KBM-7 (cell line): ENCODE measurements at regions not wholly inside any gene's neighbourhood (a gene's known extent, or its start where the extent isn't known, plus 50 kb on each side); places are given as distances from the start of the nearest gene placed in this dataset.

Experiments
- DNase-seq: peaks from one replicate; pipeline ENCODE4 v3.0.0-alpha.2; 2015
- in situ Hi-C: fragments of 300-500 bp; cut with MboI; formaldehyde crosslinking; loops from 2 replicates; pipeline ENCODE4 v1.14.3; 2020; ENCODE audit warnings: low sequenced_read_pairs, low pct_unique_long_range_greater_than_20kb, mixed read lengths

DNA sequence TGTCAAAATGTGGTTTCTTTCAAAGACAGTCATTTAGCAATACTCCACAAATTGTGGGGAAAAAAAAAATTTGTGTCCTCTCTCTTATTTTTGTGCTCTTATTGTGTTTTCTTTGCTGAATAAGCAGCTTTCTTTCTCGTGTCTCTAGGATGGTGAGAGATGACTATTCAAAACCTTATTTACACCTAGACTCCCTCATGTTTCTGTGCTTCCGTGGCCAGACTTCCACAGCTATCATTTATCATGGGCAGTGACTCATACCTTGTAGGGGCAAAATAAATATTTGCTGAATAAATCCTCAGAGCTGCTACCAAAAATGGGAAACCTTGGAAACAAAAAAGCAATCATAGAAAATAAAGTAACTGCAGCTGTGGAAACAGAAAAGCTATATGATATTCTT is 204.9 kb upstream of the MIR17HG start:
- in situ Hi-C loops = no loop called here
- DNase-seq = no peak

DNA sequence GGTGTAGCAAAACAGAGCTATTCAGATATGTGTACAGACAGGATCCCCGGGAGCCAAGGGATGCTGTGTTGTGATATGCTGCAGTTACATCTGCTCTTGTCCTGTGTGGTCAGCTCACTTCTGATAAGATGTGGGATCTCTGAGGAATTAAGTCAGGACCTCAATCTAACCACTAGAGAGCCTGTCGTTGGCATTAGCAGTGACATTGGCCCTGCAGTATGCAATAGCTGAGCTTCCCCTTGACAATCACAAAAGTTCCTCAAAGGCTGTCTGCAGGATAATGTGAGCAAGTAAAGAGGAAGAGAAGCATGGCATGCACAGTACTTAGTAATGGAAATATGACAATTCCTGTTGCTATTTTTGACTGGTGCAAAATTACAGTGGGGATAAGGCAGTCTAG is 203.4 kb upstream of the MIR17HG start:
- in situ Hi-C loops = no loop called here
- peak; percentile 81 for DNase-seq

DNA sequence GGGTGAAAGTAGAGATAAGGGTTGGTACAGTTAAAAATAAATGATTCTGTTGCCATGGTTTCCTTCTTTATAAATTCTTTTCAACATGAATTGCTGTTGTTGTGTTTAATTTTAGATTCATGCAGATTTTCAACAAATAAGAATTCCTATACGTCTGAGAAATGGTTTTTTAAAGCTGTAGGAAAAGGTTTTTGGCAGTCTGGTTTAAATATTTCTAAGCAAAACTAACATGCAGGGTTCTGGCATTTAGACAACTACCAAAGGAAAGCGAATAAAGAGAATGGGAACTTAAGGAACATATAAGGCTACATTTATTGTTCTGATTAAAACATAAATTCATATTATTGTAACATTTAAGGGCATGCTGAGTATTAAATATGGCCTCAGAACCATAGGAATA is 203.0 kb upstream of the MIR17HG start:
- in situ Hi-C loops = no loop called here
- no peak for DNase-seq

DNA sequence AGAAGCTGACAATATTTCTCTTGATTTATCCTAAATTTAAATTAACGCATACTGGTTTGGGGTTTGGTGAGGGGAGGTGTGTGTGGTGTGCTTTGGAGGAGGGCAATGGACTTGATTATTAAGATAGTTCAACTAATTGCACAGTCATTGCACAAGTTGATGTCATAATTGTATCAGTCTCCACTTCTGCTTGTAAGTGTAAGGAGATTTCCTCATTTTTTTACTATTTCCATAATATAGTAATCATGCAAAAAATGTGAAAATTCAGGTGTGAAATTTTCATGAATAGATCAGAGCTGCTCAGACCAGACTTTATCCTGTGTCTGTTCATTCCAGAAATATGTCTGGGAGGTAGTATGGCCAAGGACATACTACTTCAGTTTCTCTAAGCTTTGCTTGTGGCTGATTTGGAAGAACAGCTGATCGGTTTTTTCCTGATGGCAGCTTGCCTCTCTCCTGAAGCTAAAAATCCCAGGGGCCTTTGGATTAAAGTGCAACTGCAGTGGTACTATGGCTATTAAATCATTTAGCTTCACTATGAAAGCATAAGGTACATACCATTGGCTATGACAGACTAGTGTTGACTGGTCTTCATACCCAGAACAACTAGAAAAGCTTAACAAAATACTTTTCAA is 201.8 kb upstream of the MIR17HG start:
- no peak for DNase-seq
- in situ Hi-C loops = no loop called here

- DNase-seq = no peak
- in situ Hi-C loops = no loop called here
Measured at GRCh38 chr13:91146601-91147000, 200.9 kb upstream of the MIR17HG start.

- in situ Hi-C loops = no loop called here
- no peak for DNase-seq
Measured at GRCh38 chr13:91148098-91148497, 199.4 kb upstream of the MIR17HG start.

- no peak for DNase-seq
- in situ Hi-C loops = no loop called here
Measured at GRCh38 chr13:91151921-91152320, 195.6 kb upstream of the MIR17HG start.

- DNase-seq = no peak
- in situ Hi-C loops = no loop called here
Measured at GRCh38 chr13:91153372-91153771, 194.1 kb upstream of the MIR17HG start.

DNA sequence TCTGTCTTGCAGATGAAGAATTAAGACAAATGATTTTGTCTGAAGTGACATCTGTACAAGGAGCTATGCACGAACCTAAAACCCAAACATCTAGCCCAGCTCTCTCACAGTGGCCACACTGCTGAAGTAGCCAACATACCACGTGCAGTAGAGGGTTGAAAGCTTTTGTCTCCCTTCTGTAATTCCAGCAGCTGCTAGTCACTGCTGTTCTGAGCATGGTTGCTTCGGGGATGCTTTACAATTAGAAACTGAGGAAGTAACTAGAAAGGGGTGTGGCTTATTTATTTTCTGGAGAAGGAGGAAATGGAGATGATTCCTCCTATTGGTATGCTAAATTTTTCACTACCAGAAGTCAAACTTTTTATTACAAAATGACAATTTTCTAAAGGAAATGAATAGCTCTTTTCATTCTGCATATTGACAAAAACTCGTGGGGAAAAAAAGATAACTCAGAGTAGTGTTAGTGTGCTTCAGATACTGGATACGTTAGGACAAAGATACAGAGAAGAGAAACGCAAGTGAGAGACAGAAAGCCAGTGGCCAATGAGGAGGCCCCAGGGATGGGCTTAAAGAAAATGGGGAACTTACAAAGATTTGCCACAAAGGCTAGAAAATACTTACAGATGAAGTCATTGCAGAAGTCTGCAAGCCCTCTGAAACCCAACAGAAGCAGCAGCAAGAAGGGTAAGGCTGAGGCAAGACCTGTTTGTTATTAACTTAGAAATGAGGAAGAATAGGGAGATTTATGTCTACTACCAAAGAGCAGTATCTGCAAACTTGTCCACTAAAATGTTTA is 192.7 kb upstream of the MIR17HG start:
- peak; percentile 48 for DNase-seq
- in situ Hi-C loops = no loop called here

GRCh38 chr13:91155512-91156114 is 191.9 kb upstream of the MIR17HG start:
- DNase-seq = no peak
- in situ Hi-C loops = no loop called here

DNA sequence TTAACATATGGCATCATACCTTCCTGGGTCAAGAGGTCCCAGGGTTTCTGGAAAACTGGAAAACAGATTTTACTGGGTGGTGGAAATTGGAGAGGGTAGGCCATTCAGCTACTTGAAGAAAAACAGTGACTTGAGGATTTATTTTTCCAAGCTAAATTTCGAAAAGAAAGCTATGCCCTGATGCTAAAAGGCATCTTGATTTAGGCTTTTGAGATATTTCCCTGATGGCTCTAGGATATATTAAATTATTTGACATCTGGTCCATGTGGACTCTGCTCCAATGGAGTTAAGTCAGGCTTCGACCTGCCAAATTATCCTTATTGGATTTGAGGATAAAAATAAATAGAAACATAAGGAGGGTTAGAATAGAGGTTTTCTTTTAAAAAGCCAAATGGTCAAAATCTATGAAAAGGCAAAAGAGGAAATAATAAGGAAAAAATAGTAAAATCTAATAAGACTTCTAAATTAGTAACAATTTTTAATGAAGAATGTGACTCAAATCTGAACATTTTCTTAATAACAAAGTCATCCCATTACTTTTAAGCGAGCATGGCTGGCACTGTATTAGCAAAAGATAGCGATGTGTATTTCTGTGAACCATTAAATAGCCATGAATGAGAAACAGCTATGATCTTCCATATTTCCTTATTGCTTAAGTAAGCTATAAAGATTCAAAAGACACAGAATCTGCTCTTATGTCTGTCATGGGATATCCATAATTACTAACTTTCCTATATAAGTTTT is 190.0 kb upstream of the MIR17HG start:
- in situ Hi-C loops = no loop called here
- no peak for DNase-seq

GRCh38 chr13:91158017-91158395 is 189.5 kb upstream of the MIR17HG start:
- in situ Hi-C loops = no loop called here
- DNase-seq = no peak

DNA sequence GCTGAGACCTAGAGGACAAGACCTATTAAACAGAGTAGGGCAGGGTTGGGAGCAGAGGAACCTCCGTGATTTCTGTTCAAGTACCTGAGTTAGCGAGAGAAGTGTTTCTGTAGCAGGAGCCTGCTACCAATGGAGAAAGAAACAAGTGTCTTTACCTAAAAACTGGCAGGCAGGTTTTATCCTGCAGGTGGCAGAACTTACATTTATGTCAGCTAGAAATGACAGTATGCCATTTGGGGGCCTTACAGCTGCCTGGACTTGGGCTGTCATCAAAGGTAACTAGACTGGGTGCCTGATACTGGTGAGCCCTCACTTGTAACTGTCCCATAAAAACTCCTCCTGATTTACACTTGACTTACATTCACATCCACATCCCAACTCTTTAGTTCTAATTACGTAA is 185.3 kb upstream of the MIR17HG start:
- in situ Hi-C loops = no loop called here
- DNase-seq = peak; percentile 22

GRCh38 chr13:91162589-91162988 is 184.9 kb upstream of the MIR17HG start:
- in situ Hi-C loops = no loop called here
- no peak for DNase-seq

DNA sequence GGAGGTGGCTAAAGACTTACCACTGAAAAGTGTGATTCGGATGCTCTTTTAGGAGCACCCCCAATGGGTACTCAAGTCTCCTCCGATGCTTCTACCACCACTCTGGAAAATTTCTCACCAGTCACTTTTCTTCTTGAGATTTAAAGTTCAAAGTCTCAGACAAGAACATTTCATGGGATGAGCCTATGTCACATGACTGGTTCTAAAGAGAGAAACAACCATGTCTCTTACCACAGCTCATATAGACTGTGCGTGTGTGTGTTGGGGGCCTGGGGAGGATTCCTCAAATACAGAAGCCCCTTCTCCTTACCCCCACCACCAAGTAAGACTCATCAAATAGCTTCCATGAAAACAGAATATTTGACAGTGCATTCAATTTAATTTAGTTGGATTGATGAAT is 181.7 kb upstream of the MIR17HG start:
- no peak for DNase-seq
- in situ Hi-C loops = no loop called here

GRCh38 chr13:91166714-91167511 is 180.6 kb upstream of the MIR17HG start:
- DNase-seq = no peak
- in situ Hi-C loops = no loop called here

DNA sequence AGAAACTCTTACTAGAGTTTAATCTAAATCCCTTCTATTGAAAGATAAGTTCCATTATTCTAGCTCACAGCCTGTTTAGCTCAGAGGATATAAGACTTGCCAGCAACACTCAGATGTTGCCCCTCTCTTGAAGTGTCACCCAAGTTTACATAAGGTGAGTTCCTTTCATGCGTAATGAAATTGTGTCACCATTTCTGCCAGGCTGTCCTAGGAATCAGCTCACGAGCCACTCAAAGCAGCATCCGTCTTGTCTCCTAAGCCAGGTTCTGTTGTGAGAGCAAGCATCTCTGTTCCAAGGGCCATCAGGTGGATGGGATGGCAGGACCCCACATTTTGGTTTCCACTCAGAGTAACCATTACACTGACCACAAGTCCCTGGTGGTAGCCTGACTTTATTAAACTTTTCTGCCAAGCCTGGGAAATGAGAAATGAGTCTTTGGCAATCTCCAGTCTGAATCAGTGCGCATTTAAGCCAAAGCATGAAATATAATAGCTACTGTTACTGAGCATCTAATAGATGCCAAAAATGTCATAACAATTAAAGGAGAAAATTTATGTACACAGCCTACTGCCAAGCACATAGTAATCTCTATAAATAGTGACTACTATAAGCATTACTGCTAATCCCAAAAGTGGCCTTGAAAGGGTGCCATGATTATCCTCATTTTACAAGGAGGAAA is 179.6 kb upstream of the MIR17HG start:
- in situ Hi-C loops = no loop called here
- no peak for DNase-seq

DNA sequence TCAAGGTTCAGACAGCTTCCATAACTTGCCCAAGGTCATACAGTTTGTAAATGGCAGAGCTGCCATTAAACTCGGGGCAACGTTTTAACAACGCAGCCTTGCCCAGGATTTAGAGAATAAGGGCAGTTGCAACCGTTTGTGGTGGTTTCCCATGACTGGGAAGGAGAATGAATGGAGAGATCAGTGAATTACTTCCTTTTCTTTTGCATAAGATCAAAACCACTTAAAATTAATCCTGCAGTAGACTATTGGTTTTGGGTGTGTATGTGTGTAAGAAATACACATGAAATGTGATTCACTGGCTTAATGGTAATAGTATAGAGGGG is 179.1 kb upstream of the MIR17HG start:
- peak; percentile 24 for DNase-seq
- in situ Hi-C loops = no loop called here
